ENCODE measurements at regions not wholly inside any gene's neighbourhood (a gene's known extent, or its start where the extent isn't known, plus 50 kb on each side); places are given as distances from the start of the nearest gene placed in this dataset.
A peak's percentile ranks its signal among the peaks of the same experiment; 100 is the strongest.

DNA sequence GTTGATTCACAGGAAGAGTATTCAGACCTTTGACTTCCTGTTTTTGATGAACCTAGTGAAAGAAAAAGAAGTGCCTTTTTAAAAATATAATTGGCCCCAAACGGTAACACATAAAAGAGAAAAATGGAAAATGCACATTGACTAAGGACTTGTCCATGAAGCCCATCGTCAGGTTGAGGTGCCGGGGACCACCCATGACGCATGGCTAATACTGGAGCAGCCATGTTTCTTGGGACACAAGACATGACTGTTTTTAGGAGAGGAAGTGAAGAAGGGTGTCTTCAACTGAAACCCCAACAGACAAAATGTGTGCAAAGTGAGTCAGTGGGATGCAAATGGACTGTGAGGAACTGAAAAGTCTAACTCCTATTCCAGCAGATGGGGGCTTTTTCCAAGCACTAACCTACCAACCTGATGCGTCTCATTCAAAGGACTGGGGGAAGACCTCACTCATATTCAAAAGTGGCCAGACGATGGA, 459.4 kb downstream of the FOXO1 start:
- H3K4me3 ChIP-seq (ENCODE audit: low read depth, low read length), result no peak overlapping the region
- TF ChIP-seq, protein P1, sequence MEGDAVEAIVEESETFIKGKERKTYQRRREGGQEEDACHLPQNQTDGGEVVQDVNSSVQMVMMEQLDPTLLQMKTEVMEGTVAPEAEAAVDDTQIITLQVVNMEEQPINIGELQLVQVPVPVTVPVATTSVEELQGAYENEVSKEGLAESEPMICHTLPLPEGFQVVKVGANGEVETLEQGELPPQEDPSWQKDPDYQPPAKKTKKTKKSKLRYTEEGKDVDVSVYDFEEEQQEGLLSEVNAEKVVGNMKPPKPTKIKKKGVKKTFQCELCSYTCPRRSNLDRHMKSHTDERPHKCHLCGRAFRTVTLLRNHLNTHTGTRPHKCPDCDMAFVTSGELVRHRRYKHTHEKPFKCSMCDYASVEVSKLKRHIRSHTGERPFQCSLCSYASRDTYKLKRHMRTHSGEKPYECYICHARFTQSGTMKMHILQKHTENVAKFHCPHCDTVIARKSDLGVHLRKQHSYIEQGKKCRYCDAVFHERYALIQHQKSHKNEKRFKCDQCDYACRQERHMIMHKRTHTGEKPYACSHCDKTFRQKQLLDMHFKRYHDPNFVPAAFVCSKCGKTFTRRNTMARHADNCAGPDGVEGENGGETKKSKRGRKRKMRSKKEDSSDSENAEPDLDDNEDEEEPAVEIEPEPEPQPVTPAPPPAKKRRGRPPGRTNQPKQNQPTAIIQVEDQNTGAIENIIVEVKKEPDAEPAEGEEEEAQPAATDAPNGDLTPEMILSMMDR (conservative IDR thresholded peaks at IDR 0.05; ENCODE audit: low read depth, low read length), result no peak
- DNase-seq (ENCODE audit: low read depth), result no peak

DNA sequence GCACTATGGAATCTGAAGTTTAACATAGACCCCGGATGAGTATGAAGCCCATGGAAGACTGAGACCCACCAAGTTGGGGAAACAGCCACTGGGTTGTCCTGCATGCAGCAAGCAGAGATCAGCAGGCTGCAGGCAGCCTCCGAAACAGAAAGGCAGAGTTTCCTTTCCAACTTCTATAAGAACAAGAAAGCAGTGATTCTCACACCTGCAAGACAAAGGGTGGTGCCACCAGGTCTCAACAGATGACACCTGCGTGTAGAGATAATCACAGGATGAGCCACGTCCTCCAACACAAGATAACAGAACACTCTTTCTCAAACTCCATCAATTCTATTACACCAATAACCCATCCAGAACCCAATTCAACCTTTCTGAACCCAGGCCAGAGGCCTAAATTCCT, 457.9 kb downstream of the FOXO1 start:
- H3K4me3 ChIP-seq (ENCODE audit: low read depth, low read length), result no peak overlapping the region
- no peak for DNase-seq (ENCODE audit: low read depth)
- TF ChIP-seq, protein P1 (conservative IDR thresholded peaks at IDR 0.05; ENCODE audit: low read depth, low read length), result no peak

DNA sequence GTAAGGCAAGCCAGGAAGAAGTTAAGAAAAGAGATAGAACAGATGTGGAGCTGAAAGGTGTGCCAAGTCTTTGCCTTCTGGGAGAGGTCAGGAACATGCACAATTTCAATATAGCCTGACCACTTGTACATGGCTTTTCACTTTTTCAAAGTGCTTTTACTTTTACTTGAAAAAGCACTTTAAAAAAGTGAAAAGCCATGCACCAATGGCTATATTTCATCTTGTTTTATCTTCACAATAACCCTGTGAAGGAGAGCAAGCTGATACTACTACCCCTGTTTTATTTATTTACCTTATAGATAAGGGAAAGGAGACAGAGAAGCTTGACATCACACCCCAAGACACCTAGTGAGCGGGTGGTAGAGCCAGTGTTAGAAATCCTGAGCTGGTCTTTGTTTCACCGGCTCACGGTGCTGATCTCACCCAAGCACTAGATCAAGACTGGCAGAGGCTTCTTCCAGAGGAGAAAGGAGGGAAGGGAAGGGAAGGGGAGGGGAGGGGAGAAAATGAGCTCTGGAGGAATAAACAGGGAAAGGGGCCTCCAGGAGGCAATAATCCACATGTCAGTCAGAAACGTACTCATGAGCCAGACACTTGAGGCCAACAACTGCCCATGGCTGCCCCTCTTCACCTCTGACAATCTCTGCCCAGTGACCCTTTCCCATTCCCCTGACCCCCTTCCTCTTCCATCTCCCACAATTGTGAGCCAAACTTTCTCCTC, 455.4 kb downstream of the FOXO1 start:
- no peak overlapping the region for H3K4me3 ChIP-seq (ENCODE audit: low read depth, low read length)
- DNase-seq (ENCODE audit: low read depth), result no peak
- TF ChIP-seq, protein P1 (conservative IDR thresholded peaks at IDR 0.05; ENCODE audit: low read depth, low read length), result no peak

DNA sequence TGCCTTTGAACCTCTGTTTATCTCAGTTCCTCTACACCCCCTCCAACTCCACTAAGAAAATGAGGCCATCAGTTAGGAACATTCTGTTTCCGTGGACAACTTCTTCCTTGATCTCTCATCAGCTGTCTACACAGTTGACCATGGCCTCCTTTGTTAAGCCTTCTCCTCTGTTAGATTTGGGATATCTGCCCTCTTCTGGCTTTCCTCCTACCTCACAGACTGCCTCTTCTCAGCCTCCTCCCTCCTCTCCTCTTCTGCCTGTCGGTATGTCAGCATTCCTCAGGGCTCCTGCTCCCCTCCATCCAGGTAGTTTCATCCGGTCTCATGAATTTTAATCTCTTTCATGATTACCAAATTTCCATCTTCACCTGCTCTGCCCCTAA, 454.9 kb downstream of the FOXO1 start:
- DNase-seq (ENCODE audit: low read depth), result no peak
- H3K4me3 ChIP-seq (ENCODE audit: low read depth, low read length), result no peak overlapping the region
- TF ChIP-seq, protein P1 (conservative IDR thresholded peaks at IDR 0.05; ENCODE audit: low read depth, low read length), result peak; percentile 17

DNA sequence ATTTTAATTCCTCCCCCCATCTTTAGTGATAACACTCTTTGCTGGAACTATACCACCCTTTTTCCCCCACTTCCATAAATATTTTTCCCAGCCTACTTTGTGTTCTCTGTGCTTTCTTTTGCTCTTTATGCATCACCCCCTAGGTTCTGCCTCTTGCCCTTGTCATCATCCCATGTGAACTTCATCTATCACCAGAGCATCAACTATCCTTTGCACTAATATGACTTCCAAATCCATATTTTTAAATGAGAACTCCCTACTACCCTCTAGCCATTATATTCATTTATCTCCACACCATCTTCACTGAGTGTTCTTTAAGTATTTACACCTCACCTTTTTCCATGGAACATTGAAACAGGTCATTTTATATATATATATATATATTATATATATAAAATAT, 452.7 kb downstream of the FOXO1 start:
- TF ChIP-seq, protein P1 (conservative IDR thresholded peaks at IDR 0.05; ENCODE audit: low read depth, low read length), result no peak
- no peak for DNase-seq (ENCODE audit: low read depth)
- H3K4me3 ChIP-seq (ENCODE audit: low read depth, low read length), result no peak overlapping the region

DNA sequence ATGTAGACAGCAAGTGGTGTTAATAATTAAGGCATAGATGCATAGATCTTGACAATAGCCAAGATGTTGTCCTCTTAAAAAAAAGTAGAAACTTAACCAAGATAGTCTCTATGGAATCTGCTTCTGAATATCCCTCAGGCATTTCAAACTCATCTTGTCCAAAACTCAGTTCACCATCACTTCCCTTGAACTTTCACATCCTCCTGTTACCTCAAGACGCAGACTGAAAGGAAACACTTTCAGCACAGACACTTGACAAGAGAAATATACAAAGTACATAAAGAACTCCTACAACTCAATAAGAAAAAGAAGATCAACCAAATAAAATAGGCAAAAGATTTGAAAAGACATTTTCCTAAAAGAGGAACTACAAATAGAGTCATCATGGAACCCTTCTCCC, 451.1 kb downstream of the FOXO1 start:
- no peak for DNase-seq (ENCODE audit: low read depth)
- H3K4me3 ChIP-seq (ENCODE audit: low read depth, low read length), result no peak overlapping the region
- TF ChIP-seq, protein P1 (conservative IDR thresholded peaks at IDR 0.05; ENCODE audit: low read depth, low read length), result no peak

DNA sequence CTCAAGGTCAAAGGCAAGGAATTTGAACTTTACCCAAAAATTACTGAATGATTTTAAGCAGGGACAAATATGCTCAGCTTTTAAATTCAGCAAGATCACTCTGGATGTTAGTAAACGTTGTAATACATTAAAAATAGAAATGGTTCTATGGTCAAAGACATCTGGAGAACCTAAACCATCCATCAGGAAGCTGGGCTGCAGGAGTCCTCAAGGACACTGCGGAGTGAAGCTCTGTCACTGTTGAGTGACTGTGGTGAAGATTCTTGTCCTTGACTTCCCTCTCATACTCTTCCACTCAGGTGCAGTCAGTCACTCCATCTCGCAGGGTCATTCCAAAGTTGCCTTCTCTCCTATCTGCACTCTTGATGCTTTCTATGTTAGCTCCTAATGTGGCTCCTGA, 450.7 kb downstream of the FOXO1 start:
- TF ChIP-seq, protein P1 (conservative IDR thresholded peaks at IDR 0.05; ENCODE audit: low read depth, low read length), result no peak
- no peak overlapping the region for H3K4me3 ChIP-seq (ENCODE audit: low read depth, low read length)
- no peak for DNase-seq (ENCODE audit: low read depth)

Data from choroid plexus epithelial cell (primary cell).